C4-2B (cell line): ENCODE measurements at regions not wholly inside any gene's neighbourhood (a gene's known extent, or its start where the extent isn't known, plus 50 kb on each side); places are given as distances from the start of the nearest gene placed in this dataset.

Experiments
- H3K27ac ChIP-seq: fragments of 450-650 bp; 2 replicates; pipeline ENCODE4 v1.5.1; 2017
- CTCF ChIP-seq: fragments of 450-650 bp; conservative IDR thresholded peaks from 2 replicates; pipeline ENCODE4 v1.5.1; 2017; ENCODE audit warnings: mild to moderate bottlenecking
- ZFX ChIP-seq: fragments of 450-650 bp; IDR thresholded peaks from 2 replicates; pipeline ENCODE4 v1.6.1; 2017

DNA sequence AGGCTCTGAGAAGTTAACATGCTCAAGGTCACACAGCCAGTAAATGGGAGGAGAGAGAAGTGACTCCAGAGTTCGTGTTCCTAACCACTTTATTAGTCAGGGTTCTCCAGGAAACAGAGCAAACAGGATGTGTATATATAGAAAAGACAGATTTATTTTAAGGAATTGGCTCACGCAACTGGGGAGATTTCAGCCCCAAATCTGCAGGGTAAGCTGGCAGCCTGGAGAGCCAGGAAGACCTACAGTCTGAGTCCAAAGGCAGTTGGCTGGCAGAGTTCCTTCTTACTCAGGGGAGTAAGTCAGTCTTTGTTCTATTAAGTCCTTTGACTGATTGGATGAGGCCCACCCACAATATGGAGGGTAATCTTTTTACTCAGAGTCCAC lies 118.2 kb upstream of the PROK2 start:
- TF ChIP-seq CTCF = no peak
- TF ChIP-seq ZFX = no peak
- H3K27ac ChIP-seq = peak overlapping the region; percentile 45; the same call in 1 of the 2 replicates

GRCh38 chr3:71902258-71903111 lies 117.5 kb upstream of the PROK2 start:
- TF ChIP-seq CTCF (no peak), ZFX (no peak)
- no peak overlapping the region; the same call in 1 of the 2 replicates for H3K27ac ChIP-seq

- no peak overlapping the region for H3K27ac ChIP-seq
- TF ChIP-seq CTCF (no peak), ZFX (no peak)
Observed at GRCh38 chr3:71901645-71902044, 116.7 kb upstream of the PROK2 start.

DNA sequence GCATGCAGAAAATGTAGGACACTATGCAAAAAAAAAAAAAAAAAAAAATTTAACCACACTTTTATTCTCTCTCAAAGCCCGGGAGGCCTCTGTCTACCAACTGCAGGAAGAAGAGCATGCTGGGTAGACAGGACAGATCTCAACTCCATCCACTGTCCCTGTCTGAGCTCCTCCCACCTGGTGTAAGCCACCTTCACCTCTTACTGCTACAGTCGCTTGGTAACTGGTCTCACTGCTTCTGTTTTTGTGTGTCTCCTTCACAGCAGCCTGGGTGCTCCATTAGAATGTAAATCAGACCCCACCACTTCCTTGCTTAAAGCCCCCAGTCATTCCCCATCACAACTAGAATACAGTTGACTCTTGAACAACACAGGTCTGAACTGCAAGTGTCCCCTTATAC lies 115.1 kb upstream of the PROK2 start:
- TF ChIP-seq CTCF = no peak
- TF ChIP-seq ZFX = no peak
- no peak overlapping the region for H3K27ac ChIP-seq

- TF ChIP-seq CTCF (no peak), ZFX (no peak)
- H3K27ac ChIP-seq = no peak overlapping the region
Observed at GRCh38 chr3:71896751-71897150, 111.8 kb upstream of the PROK2 start.

DNA sequence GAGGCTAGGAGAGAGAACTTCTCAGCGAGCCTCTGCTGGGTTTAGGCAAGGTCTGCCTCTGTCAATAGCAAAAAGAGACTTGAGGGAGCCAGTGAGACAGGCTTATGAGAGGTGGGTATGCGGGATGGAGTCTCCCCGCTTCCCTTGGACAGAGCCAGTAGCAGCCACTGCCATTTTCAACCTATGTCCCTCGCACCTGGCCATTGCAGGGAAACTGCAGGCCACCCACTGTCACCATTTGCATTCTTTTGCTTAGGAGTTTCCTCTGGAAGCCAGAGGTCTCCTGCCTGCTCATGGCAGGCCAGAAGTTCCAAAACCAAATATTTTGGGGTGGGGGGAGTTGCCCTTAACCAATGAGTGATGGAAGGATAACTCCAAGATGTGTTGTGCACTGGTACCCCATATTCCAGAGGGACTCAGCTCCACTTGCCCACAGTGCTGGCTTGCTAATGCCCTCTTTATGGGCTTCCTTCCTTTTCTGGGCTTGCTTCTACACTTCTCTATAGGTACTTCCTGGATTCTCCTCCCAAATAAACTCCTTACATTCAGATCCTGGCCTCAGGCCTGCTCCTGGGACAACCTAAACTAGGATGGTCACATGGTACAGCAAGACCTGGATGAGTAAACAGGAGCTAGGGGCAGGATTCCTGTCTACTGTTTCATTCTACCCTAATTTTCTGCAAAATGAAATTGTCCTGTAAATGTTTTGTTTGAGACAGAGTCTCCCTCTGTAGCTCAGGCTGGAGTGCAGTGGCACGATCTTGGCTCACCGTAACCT lies 108.9 kb upstream of the PROK2 start:
- peak overlapping the region; percentile 7; the same call in 1 of the 2 replicates for H3K27ac ChIP-seq
- TF ChIP-seq ZFX (no peak), CTCF (no peak)

- TF ChIP-seq CTCF (no peak), ZFX (no peak)
- H3K27ac ChIP-seq = no peak overlapping the region
Observed at GRCh38 chr3:71893122-71893521, 108.2 kb upstream of the PROK2 start.
